ENCODE measurements at regions not wholly inside any gene's neighbourhood (a gene's known extent, or its start where the extent isn't known, plus 50 kb on each side); places are given as distances from the start of the nearest gene placed in this dataset.

DNA sequence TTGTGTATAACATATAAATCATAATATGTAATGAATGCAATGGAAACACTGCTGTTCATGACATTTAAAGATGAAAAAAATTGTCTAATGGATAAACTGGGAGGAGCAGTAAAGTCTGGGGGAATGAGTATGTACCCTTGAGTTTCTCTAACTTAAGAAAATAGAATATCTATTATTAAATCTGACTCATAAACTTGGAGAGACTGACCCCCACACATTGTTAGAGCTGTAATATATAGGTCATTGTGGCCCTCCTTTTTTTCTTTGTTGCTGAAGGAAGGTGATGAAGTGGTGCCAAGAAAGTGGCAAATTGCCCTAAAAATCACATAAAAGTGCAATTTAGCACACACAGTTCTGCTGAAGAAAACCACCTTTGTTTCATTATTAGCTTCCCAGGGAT is 389.8 kb upstream of the RARB start:
- Histone ChIP-seq H3K79me2 (ENCODE audit: control insufficient read depth, insufficient read depth, low read length) (no peaks in the 10 kb centered on the region), H3K9ac (replicated peaks; ENCODE audit: extremely low read depth, insufficient read depth, low read length) (no peak overlapping the region), H3K4me3 (replicated peaks in 1 of 3; ENCODE audit: insufficient read depth in 1 of 3, low read depth in 1 of 3, low read length in 3 of 3) (no peak overlapping the region), H3K4me1 (ENCODE audit: control insufficient read depth, extremely low read depth, insufficient read depth, low read length) (no peaks in the 10 kb centered on the region), H3K27me3 (ENCODE audit: control insufficient read depth in 2 of 2, insufficient read depth in 2 of 2, low read length in 2 of 2) (no peaks in the 10 kb centered on the region), H3K36me3 (ENCODE audit: control insufficient read depth in 2 of 2, extremely low read depth in 1 of 2, insufficient read depth in 2 of 2, low read length in 2 of 2) (no peaks in the 10 kb centered on the region), H2AFZ (ENCODE audit: low read depth, low read length) (no peak overlapping the region), H3K9me3 (replicated peaks; ENCODE audit: control insufficient read depth, insufficient read depth, low read length) (no peaks in the 10 kb centered on the region), H3K27ac (ENCODE audit: insufficient read depth, low read depth, low read length) (no peak overlapping the region), H4K20me1 (replicated peaks; ENCODE audit: control insufficient read depth, extremely low read depth, insufficient read depth, low read length) (no peaks in the 10 kb centered on the region), H3K9me1 (replicated peaks; ENCODE audit: control insufficient read depth, extremely low read depth, insufficient read depth, low read length) (no peaks in the 10 kb centered on the region), H3K4me2 (ENCODE audit: insufficient read depth, low read length) (no peak overlapping the region)
- FAIRE-seq, result no peak
- ChIA-PET POLR2A (no interaction called here), CTCF (interaction anchor here (1.1 to 3.3 kb wide), 4 partner anchors 8 to 555 kb away, joined by 3 to 14 read pairs (median 5); no protein-coding TSS in a partner anchor)
- no peak for TF ChIP-seq GATA2 (IDR thresholded peaks at IDR 0.05; ENCODE audit: insufficient read depth, insufficient read length, low read depth, low read length)
- no peak for TF ChIP-seq POLR2AphosphoS5 (IDR thresholded peaks at IDR 0.05; ENCODE audit: insufficient read depth, low read depth, low read length)
- TF ChIP-seq, protein P1, sequence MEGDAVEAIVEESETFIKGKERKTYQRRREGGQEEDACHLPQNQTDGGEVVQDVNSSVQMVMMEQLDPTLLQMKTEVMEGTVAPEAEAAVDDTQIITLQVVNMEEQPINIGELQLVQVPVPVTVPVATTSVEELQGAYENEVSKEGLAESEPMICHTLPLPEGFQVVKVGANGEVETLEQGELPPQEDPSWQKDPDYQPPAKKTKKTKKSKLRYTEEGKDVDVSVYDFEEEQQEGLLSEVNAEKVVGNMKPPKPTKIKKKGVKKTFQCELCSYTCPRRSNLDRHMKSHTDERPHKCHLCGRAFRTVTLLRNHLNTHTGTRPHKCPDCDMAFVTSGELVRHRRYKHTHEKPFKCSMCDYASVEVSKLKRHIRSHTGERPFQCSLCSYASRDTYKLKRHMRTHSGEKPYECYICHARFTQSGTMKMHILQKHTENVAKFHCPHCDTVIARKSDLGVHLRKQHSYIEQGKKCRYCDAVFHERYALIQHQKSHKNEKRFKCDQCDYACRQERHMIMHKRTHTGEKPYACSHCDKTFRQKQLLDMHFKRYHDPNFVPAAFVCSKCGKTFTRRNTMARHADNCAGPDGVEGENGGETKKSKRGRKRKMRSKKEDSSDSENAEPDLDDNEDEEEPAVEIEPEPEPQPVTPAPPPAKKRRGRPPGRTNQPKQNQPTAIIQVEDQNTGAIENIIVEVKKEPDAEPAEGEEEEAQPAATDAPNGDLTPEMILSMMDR (IDR thresholded peaks at IDR 0.05; ENCODE audit: extremely low read depth in 1 of 2, insufficient read depth in 1 of 2, low read depth in 1 of 2, low read length in 2 of 2), result no peak
- TF ChIP-seq POLR2A (IDR thresholded peaks at IDR 0.05; ENCODE audit: low read depth, low read length), result no peak
- TF ChIP-seq FOS (IDR thresholded peaks at IDR 0.05; ENCODE audit: borderline replicate concordance, insufficient read depth, low read length), result no peak
- TF ChIP-seq EZH2 (IDR thresholded peaks at IDR 0.05; ENCODE audit: borderline replicate concordance, low read depth, low read length, severe bottlenecking), result no peak
- TF ChIP-seq, protein P2, sequence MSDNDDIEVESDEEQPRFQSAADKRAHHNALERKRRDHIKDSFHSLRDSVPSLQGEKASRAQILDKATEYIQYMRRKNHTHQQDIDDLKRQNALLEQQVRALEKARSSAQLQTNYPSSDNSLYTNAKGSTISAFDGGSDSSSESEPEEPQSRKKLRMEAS (IDR thresholded peaks at IDR 0.05; ENCODE audit: insufficient read depth, insufficient read length), result no peak
- no peak for TF ChIP-seq JUN (IDR thresholded peaks at IDR 0.05; ENCODE audit: borderline replicate concordance, insufficient read depth, insufficient read length, low read depth)
- no peak for TF ChIP-seq MYC (IDR thresholded peaks at IDR 0.05; ENCODE audit: low read depth, low read length)
- intact Hi-C loops (cut with micrococcal nuclease), result loop anchor here (2.0 kb wide), 1 partner anchor 41 kb away; no protein-coding TSS in a partner anchor
- no peak for DNase-seq (ENCODE audit: low read depth, low spot score)
- no TSS peak for BruUV-seq (replicated peaks)
- dilution Hi-C loops (cut with MboI; ENCODE audit: extremely low pct_ligation_motif_present, low sequenced_read_pairs), result no loop called here

All from endothelial cell of umbilical vein (primary cell).